GM19043 (cell line): ENCODE measurements at regions not wholly inside any gene's neighbourhood (a gene's known extent, or its start where the extent isn't known, plus 50 kb on each side); places are given as distances from the start of the nearest gene placed in this dataset.

ENCODE experiments used
- ATAC-seq: cut with Tn5 transposase; IDR thresholded peaks from one replicate; pipeline ENCODE4 v1.9.1; 2021; ENCODE audit warnings: low read depth; ENCODE audit not compliant: unreplicated experiment

- ATAC-seq, result no peak
Observed at GRCh38 chr7:118075936-118076335, 108.0 kb upstream of the LSM8 start.

- no peak for ATAC-seq
Observed at GRCh38 chr7:118076564-118076963, 107.4 kb upstream of the LSM8 start.

- ATAC-seq, result no peak
Observed at GRCh38 chr7:118078015-118078414, 105.9 kb upstream of the LSM8 start.

GRCh38 chr7:118079369-118079768 is 104.6 kb upstream of the LSM8 start:
- ATAC-seq, result no peak

- ATAC-seq, result peak; percentile 77
Observed at GRCh38 chr7:118080947-118081346, 103.0 kb upstream of the LSM8 start.

- ATAC-seq, result no peak
Observed at GRCh38 chr7:118082506-118082905, 101.5 kb upstream of the LSM8 start.

GRCh38 chr7:118085000-118085399 is 99.0 kb upstream of the LSM8 start:
- ATAC-seq, result no peak

- ATAC-seq, result no peak
Observed at GRCh38 chr7:118087126-118087525, 96.8 kb upstream of the LSM8 start.

GRCh38 chr7:118094044-118094443 is 89.9 kb upstream of the LSM8 start:
- ATAC-seq, result no peak

GRCh38 chr7:118104812-118105441 is 79.0 kb upstream of the LSM8 start:
- ATAC-seq, result peak; percentile 61

- no peak for ATAC-seq
Observed at GRCh38 chr7:118109607-118110006, 74.4 kb upstream of the LSM8 start.

GRCh38 chr7:118110178-118110925 is 73.6 kb upstream of the LSM8 start:
- no peak for ATAC-seq

- ATAC-seq, result no peak
Observed at GRCh38 chr7:118111347-118111746, 72.6 kb upstream of the LSM8 start.

- ATAC-seq, result no peak
Observed at GRCh38 chr7:118114175-118114574, 69.8 kb upstream of the LSM8 start.

GRCh38 chr7:118129041-118129795 is 54.7 kb upstream of the LSM8 start:
- ATAC-seq, result peak; percentile 77

- no peak for ATAC-seq
Observed at GRCh38 chr7:118132764-118133163, 51.2 kb upstream of the LSM8 start.
